CD14-positive monocyte (primary cell): ENCODE measurements at regions not wholly inside any gene's neighbourhood (a gene's known extent, or its start where the extent isn't known, plus 50 kb on each side); places are given as distances from the start of the nearest gene placed in this dataset.
"Not testable (repeated sequence)": the region's sequence is repeated elsewhere in the genome, so short reads cannot be mapped to it uniquely, and the experiment has no call there.

Experiments used
- DNase-seq, 3 donors: peaks; one replicate each; pipeline ENCODE4 v3.0.0-alpha.2; 2011 to 2022
- H2AFZ ChIP-seq: 2 replicates; pipeline ENCODE4 v1.6.0; 2012; ENCODE audit warnings: mild to moderate bottlenecking, low read depth, low read length, inconsistent platforms; ENCODE audit not compliant: insufficient read depth, poor library complexity, severe bottlenecking
- H3K27ac ChIP-seq, 2 donors: 1 replicate in 1 of 2; 2 replicates in 1 of 2; pipeline ENCODE4 v1.5.1; 2012 to 2013; ENCODE audit warnings: low read length in 2 of 2, control low read depth in 1 of 2, inconsistent platforms in 1 of 2, low read depth in 1 of 2, mild to moderate bottlenecking in 1 of 2
- H3K27me3 ChIP-seq, 2 donors: one replicate each; pipeline versions ENCODE4 v1.6.0 to v1.6.1; 2011 to 2013; ENCODE audit warnings: low read length in 2 of 2; ENCODE audit not compliant: control insufficient read depth in 2 of 2, insufficient read depth in 2 of 2
- H3K36me3 ChIP-seq, 2 donors: replicated peaks in 1 of 2; 1 replicate in 1 of 2; 2 replicates in 1 of 2; pipeline versions ENCODE4 v1.5.1 to v1.6.1; 2012 to 2013; ENCODE audit warnings: low read length in 2 of 2, control low read depth in 1 of 2, inconsistent platforms in 1 of 2, mild to moderate bottlenecking in 1 of 2; ENCODE audit not compliant: insufficient read depth in 2 of 2, control insufficient read depth in 1 of 2
- H3K4me1 ChIP-seq, 2 donors: 1 replicate in 1 of 2; 2 replicates in 1 of 2; pipeline versions ENCODE4 v1.5.1 to v1.6.1; 2012 to 2013; ENCODE audit warnings: low read length in 2 of 2, control low read depth in 1 of 2, inconsistent platforms in 1 of 2, mild to moderate bottlenecking in 1 of 2, moderate library complexity in 1 of 2; ENCODE audit not compliant: insufficient read depth in 2 of 2, control insufficient read depth in 1 of 2
- H3K4me2 ChIP-seq: replicated peaks from 2 replicates; pipeline ENCODE3; 2012; ENCODE audit warnings: low read length, moderate library complexity, mild to moderate bottlenecking; ENCODE audit not compliant: poor library complexity, severe bottlenecking; ENCODE audit errors: extremely low read depth
- H3K4me3 ChIP-seq, 3 experiments: fragments of 200-600 bp in 1 of 3; sonication (generic) in 1 of 3; replicated peaks in 1 of 3; 1 replicate in 2 of 3; 2 replicates in 1 of 3; pipeline ENCODE4 v1.5.1; 2011 to 2013; ENCODE audit warnings: low read length in 3 of 3, mild to moderate bottlenecking in 3 of 3, control low read depth in 2 of 3, low read depth in 2 of 3, inconsistent platforms in 1 of 3, moderate library complexity in 1 of 3
- H3K79me2 ChIP-seq: 2 replicates; pipeline ENCODE4 v1.6.0; 2012; ENCODE audit warnings: mild to moderate bottlenecking, control low read depth, inconsistent platforms, low read length, moderate library complexity; ENCODE audit not compliant: insufficient read depth
- H3K9ac ChIP-seq: 2 replicates; pipeline ENCODE4 v1.6.0; 2017; ENCODE audit warnings: low read length, mild to moderate bottlenecking; ENCODE audit not compliant: insufficient read depth, poor library complexity, severe bottlenecking
- H3K9me3 ChIP-seq, 2 donors: replicated peaks in 1 of 2; 1 replicate in 1 of 2; 2 replicates in 1 of 2; pipeline versions ENCODE4 v1.5.1 to v1.6.1; 2012 to 2013; ENCODE audit warnings: low read length in 2 of 2, control low read depth in 1 of 2; ENCODE audit not compliant: control insufficient read depth in 1 of 2, insufficient read depth in 1 of 2
- H4K20me1 ChIP-seq: 2 replicates; pipeline ENCODE4 v1.6.0; 2012; ENCODE audit warnings: mild to moderate bottlenecking, low read length, control low read depth, moderate library complexity; ENCODE audit not compliant: insufficient read depth
- H3K27ac Mint-ChIP-seq, 7 donors: one replicate each; pipeline ENCODE4 v1.8.0; 2020; ENCODE audit warnings: mild to moderate bottlenecking in 7 of 7, mixed read lengths in 7 of 7, moderate library complexity in 6 of 7, inconsistent platforms in 2 of 7
- H3K27me3 Mint-ChIP-seq, 3 donors: one replicate each; pipeline ENCODE4 v1.8.0; 2021 to 2022; ENCODE audit warnings: low read depth in 3 of 3, mild to moderate bottlenecking in 3 of 3, mixed read lengths in 3 of 3, moderate library complexity in 3 of 3, inconsistent platforms in 1 of 3
- H3K36me3 Mint-ChIP-seq, 2 donors: one replicate each; pipeline ENCODE4 v1.8.0; 2020; ENCODE audit warnings: mixed read lengths in 2 of 2, inconsistent platforms in 1 of 2, mild to moderate bottlenecking in 1 of 2
- H3K4me1 Mint-ChIP-seq: one replicate; pipeline ENCODE4 v1.8.0; 2020; ENCODE audit warnings: mild to moderate bottlenecking, mixed read lengths
- H3K4me3 Mint-ChIP-seq, 2 donors: one replicate each; pipeline ENCODE4 v1.8.0; 2020; ENCODE audit warnings: mild to moderate bottlenecking in 2 of 2, mixed read lengths in 2 of 2, moderate library complexity in 1 of 2
- H3K9me3 Mint-ChIP-seq, 7 donors: one replicate each; pipeline ENCODE4 v1.8.0; 2020 to 2022; ENCODE audit warnings: mixed read lengths in 7 of 7, mild to moderate bottlenecking in 6 of 7, moderate library complexity in 6 of 7, inconsistent platforms in 2 of 7
- WGBS: methylation state at CpG from one replicate; pipeline ENCODE4 v1.1.5; 2013; ENCODE audit warnings: missing lambda C conversion rate; ENCODE audit not compliant: insufficient coverage; 5-methylcytosine and 5-hydroxymethylcytosine counted together
- intact Hi-C, 2 donors: fragments of 100-400 bp; cut with micrococcal nuclease; formaldehyde crosslinking; loops; one replicate each; pipeline versions ENCODE4 v1.15.0 to v1.15.1; 2023
- TF ChIP-seq, protein P1 (sequence below): fragments of 200-600 bp; IDR thresholded peaks from one replicate; pipeline ENCODE4 v1.8.0; 2022; ENCODE audit warnings: antibody characterized with exemption, mild to moderate bottlenecking

DNA sequence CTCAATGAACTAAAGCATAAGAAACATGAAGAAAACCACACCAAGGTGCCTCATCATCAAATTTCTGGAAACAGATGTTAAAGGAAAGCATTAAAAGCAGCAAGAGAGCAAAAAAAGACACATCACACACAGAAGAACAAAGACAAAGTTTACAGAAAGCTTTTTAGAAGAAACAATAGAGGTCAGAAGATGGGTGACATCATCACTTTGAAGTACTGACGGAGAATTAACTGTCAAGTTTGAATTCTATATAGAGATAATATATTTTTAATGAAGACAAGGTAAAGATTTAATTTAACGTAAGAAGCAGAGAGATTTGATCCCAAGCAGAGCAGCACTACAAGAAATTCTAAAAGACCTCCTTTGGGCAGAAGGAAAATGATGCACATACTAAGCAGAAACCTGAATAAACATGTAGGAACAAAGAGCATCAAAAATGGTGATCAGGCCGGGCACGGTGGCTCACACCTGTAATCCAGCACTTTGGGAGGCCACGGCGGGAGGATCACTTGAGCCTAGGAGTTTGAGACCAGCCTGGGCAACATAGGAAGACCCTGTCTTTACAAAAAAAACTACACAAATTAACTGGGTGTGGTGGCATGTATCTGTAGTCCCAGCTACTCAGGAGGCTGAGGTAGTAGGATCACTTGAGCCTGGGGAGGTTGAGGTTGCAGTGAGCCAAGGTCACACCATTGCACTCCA is 63.3 kb upstream of the RTL6 start:
- H3K27me3 ChIP-seq = peaks cover 0 to 3% of the 10 kb centered on the region in 2 donors
- TF ChIP-seq, protein P1, sequence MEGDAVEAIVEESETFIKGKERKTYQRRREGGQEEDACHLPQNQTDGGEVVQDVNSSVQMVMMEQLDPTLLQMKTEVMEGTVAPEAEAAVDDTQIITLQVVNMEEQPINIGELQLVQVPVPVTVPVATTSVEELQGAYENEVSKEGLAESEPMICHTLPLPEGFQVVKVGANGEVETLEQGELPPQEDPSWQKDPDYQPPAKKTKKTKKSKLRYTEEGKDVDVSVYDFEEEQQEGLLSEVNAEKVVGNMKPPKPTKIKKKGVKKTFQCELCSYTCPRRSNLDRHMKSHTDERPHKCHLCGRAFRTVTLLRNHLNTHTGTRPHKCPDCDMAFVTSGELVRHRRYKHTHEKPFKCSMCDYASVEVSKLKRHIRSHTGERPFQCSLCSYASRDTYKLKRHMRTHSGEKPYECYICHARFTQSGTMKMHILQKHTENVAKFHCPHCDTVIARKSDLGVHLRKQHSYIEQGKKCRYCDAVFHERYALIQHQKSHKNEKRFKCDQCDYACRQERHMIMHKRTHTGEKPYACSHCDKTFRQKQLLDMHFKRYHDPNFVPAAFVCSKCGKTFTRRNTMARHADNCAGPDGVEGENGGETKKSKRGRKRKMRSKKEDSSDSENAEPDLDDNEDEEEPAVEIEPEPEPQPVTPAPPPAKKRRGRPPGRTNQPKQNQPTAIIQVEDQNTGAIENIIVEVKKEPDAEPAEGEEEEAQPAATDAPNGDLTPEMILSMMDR = no peak
- H3K9me3 Mint-ChIP-seq = peaks cover 0 to 10% (median 3%) of the 10 kb centered on the region in 7 donors
- H3K27ac Mint-ChIP-seq = peak overlapping the region in 2 of 7 donors; percentile 20 to 23
- H3K4me3 Mint-ChIP-seq = peak overlapping the region in 1 of 2 donors; percentile 35
- H3K27ac ChIP-seq = no peak overlapping the region
- H3K4me2 ChIP-seq = no peak overlapping the region
- H3K9me3 ChIP-seq = no peaks in the 10 kb centered on the region
- no peak overlapping the region for H3K9ac ChIP-seq
- no peaks in the 10 kb centered on the region for H4K20me1 ChIP-seq
- no peaks in the 10 kb centered on the region for H3K36me3 ChIP-seq
- WGBS = no CpG with 5 or more reads among the region's 6 CpGs
- peaks cover 4 to 14% (median 7%) of the 10 kb centered on the region in 3 donors for H3K27me3 Mint-ChIP-seq
- no peak overlapping the region for H2AFZ ChIP-seq
- no peaks in the 10 kb centered on the region for H3K79me2 ChIP-seq
- H3K4me3 ChIP-seq = no peak overlapping the region
- no peaks in the 10 kb centered on the region for H3K4me1 Mint-ChIP-seq
- intact Hi-C loops = loop anchor here in 1 of 2 donors (5.0 kb wide), 1 partner anchor 61 kb away; no protein-coding TSS in a partner anchor
- H3K36me3 Mint-ChIP-seq = no peaks in the 10 kb centered on the region
- DNase-seq = no peak
- H3K4me1 ChIP-seq = no peaks in the 10 kb centered on the region

DNA sequence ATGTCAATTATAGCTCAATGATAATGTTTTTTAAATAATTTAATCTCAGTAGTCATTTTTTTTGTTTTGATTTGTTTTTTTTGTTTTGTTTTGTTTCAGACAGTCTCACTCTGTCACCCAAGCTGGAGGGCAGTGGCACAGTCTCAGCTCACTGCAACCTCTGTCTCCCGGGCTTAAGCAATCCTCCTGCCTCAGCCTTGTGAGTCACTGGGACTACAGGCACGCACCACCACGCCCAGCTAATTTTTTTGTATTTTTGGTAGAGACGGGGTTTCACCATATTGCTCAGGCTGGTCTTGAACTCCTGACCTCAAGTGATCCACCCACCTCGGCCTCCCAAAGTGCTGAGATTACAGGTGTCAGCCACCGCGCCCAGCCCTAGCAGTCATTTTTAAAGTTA is 60.6 kb upstream of the RTL6 start:
- H3K27me3 ChIP-seq, H3K4me3 ChIP-seq, H3K9me3 Mint-ChIP-seq, H3K9me3 ChIP-seq, H3K9ac ChIP-seq, H3K79me2 ChIP-seq, H3K4me3 Mint-ChIP-seq, H4K20me1 ChIP-seq, H3K4me1 Mint-ChIP-seq, H2AFZ ChIP-seq, H3K4me1 ChIP-seq, H3K36me3 ChIP-seq, H3K36me3 Mint-ChIP-seq, H3K4me2 ChIP-seq: not testable (repeated sequence)
- peak overlapping the region in 1 of 2 donors; percentile 56 for H3K27ac ChIP-seq
- peak; percentile 45 to 76 (median 67) for DNase-seq
- WGBS = no CpG with 5 or more reads among the region's 7 CpGs
- Mint-ChIP-seq H3K27me3 (peaks cover 10 to 21% (median 16%) of the 10 kb centered on the region in 3 donors), H3K27ac (peak overlapping the region in 5 of 7 donors; percentile 40 to 88 (median 81))
- intact Hi-C loops = loop anchor here in 1 of 2 donors (5.0 kb wide), 1 partner anchor 66 kb away; no protein-coding TSS in a partner anchor

DNA sequence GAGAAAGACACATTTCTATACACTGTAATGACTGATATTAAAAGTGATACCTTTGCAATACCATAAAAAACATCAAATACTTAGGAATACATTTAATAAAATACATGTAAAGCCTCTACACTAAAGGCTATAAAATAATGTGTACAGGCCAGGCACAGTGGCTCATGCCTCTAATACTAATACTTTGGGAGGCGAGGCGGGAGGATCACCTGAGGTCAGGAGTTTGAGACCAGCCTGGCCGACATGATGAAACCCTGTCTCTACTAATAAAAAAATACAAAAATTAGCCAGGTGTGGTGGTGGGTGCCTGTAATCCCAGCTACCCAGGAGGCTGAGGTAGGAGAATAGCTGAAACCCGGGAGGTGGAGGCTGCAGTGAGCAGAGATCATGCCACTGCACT is 59.8 kb upstream of the RTL6 start:
- not testable (repeated sequence) for H3K36me3 ChIP-seq, H3K9ac ChIP-seq, H3K36me3 Mint-ChIP-seq, DNase-seq, H3K4me3 ChIP-seq, H3K27ac ChIP-seq, H3K4me1 Mint-ChIP-seq, H3K4me2 ChIP-seq, H2AFZ ChIP-seq, H3K27me3 ChIP-seq, H3K4me3 Mint-ChIP-seq, H3K79me2 ChIP-seq, H4K20me1 ChIP-seq, H3K4me1 ChIP-seq, H3K9me3 ChIP-seq, H3K9me3 Mint-ChIP-seq
- no CpG with 5 or more reads among the region's 4 CpGs for WGBS
- Mint-ChIP-seq H3K27ac (peak overlapping the region in 2 of 7 donors; percentile 81 to 87), H3K27me3 (peaks cover 13 to 21% (median 16%) of the 10 kb centered on the region in 3 donors)
- intact Hi-C loops = loop anchor here in 1 of 2 donors (5.0 kb wide), 1 partner anchor 66 kb away; no protein-coding TSS in a partner anchor
